ENCODE measurements at regions not wholly inside any gene's neighbourhood (a gene's known extent, or its start where the extent isn't known, plus 50 kb on each side); places are given as distances from the start of the nearest gene placed in this dataset.

DNA sequence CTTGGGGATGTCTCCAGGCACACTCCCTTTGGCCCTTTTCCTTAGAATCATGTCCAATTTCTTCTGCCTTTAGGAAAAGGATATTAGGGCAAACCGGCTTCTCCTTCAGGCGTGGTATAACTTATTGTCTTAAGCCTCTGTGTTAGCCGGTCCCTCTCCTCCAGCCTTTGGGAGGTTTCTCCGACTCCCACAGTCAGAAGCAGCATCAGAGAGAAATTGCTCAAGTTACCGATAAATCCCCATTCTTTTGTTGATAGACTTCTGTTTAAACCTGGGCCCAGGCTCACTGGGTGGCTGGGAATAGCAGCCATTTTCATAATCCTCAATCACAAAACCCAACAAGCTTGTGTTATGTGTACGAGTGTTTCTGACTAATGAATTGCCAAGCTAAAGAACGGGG lies 85.4 kb upstream of the KAZN start:
- no peak for TF ChIP-seq EZH2 (IDR thresholded peaks at IDR 0.05; ENCODE audit: borderline replicate concordance)
- TF ChIP-seq, protein P1, sequence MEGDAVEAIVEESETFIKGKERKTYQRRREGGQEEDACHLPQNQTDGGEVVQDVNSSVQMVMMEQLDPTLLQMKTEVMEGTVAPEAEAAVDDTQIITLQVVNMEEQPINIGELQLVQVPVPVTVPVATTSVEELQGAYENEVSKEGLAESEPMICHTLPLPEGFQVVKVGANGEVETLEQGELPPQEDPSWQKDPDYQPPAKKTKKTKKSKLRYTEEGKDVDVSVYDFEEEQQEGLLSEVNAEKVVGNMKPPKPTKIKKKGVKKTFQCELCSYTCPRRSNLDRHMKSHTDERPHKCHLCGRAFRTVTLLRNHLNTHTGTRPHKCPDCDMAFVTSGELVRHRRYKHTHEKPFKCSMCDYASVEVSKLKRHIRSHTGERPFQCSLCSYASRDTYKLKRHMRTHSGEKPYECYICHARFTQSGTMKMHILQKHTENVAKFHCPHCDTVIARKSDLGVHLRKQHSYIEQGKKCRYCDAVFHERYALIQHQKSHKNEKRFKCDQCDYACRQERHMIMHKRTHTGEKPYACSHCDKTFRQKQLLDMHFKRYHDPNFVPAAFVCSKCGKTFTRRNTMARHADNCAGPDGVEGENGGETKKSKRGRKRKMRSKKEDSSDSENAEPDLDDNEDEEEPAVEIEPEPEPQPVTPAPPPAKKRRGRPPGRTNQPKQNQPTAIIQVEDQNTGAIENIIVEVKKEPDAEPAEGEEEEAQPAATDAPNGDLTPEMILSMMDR (IDR thresholded peaks at IDR 0.05; ENCODE audit: poor library complexity), result no peak

All from hepatocyte (in vitro differentiated cells).